HEK293 (cell line): ENCODE measurements at regions not wholly inside any gene's neighbourhood (a gene's known extent, or its start where the extent isn't known, plus 50 kb on each side); places are given as distances from the start of the nearest gene placed in this dataset.

ENCODE experiments used
- CTCF ChIP-seq: fragments of 450-650 bp; formaldehyde crosslinking; IDR thresholded peaks from 2 replicates; pipeline ENCODE4 v1.5.1; 2016; ENCODE audit warnings: missing biosample characterization, missing genetic modification characterization
- ZNF292 ChIP-seq: fragments of 450-650 bp; formaldehyde crosslinking; IDR thresholded peaks from 2 replicates; pipeline ENCODE4 v1.5.1; 2016; ENCODE audit warnings: low read depth, missing biosample characterization, missing genetic modification characterization, borderline replicate concordance
- ZNF302 ChIP-seq: fragments of 450-650 bp; formaldehyde crosslinking; IDR thresholded peaks from 2 replicates; pipeline ENCODE4 v1.5.1; 2016; ENCODE audit warnings: missing biosample characterization, missing genetic modification characterization, low read depth
- ZNF747 ChIP-seq: fragments of 450-650 bp; formaldehyde crosslinking; IDR thresholded peaks from 2 replicates; pipeline ENCODE4 v1.5.1; 2016; ENCODE audit warnings: missing biosample characterization, missing genetic modification characterization

- no peak for TF ChIP-seq ZNF302 (tag by site-specific recombination)
- no peak for TF ChIP-seq ZNF747 (tag by site-specific recombination)
- TF ChIP-seq ZNF292 (tag by site-specific recombination) = no peak
- no peak for TF ChIP-seq CTCF (tag by site-specific recombination)
These were observed 245.3 kb downstream of the FAM76B start for GRCh38 chr11:95544095-95544856.
